RWPE2 (cell line): ENCODE measurements at regions not wholly inside any gene's neighbourhood (a gene's known extent, or its start where the extent isn't known, plus 50 kb on each side); places are given as distances from the start of the nearest gene placed in this dataset.
"Not testable (repeated sequence)": the region's sequence is repeated elsewhere in the genome, so short reads cannot be mapped to it uniquely, and the experiment has no call there.

Experiments
- ATAC-seq: fragments of 200-7000 bp; cut with Tn5 transposase; 3 replicates; pipeline ENCODE4 v1.9.1; 2021; ENCODE audit warnings: low read depth
- DNase-seq: peaks from one replicate; pipeline ENCODE4 v3.0.0-alpha.2; 2020; ENCODE audit warnings: low spot score
- H3K27ac ChIP-seq: fragments of 450-650 bp; 2 replicates; pipeline ENCODE4 v1.5.1; 2017; ENCODE audit warnings: mild to moderate bottlenecking; ENCODE audit not compliant: poor library complexity, severe bottlenecking
- H3K27me3 ChIP-seq: fragments of 250-450 bp; sonication (Bioruptor Pico); 2 replicates; pipeline ENCODE4 v1.5.1; 2021; ENCODE audit warnings: mild to moderate bottlenecking, moderate library complexity; ENCODE audit not compliant: insufficient read depth, poor library complexity, severe bottlenecking
- H3K36me3 ChIP-seq: fragments of 250-450 bp; sonication (Bioruptor Pico); 2 replicates; pipeline ENCODE4 v1.5.1; 2020; ENCODE audit warnings: low read depth, mild to moderate bottlenecking, moderate library complexity
- H3K4me1 ChIP-seq: fragments of 250-450 bp; sonication (Bioruptor Pico); 2 replicates; pipeline ENCODE4 v1.5.1; 2021; ENCODE audit warnings: mild to moderate bottlenecking, moderate library complexity; ENCODE audit not compliant: insufficient read depth, poor library complexity, severe bottlenecking
- H3K4me3 ChIP-seq: fragments of 250-450 bp; sonication (Bioruptor Pico); 2 replicates; pipeline ENCODE4 v1.5.1; 2021; ENCODE audit warnings: mild to moderate bottlenecking, moderate library complexity; ENCODE audit not compliant: severe bottlenecking
- H3K9me3 ChIP-seq: fragments of 250-450 bp; sonication (Bioruptor Pico); 2 replicates; pipeline ENCODE4 v1.5.1; 2021; ENCODE audit warnings: mild to moderate bottlenecking, moderate library complexity; ENCODE audit not compliant: severe bottlenecking
- TF ChIP-seq, protein P1 (sequence below): fragments of 450-650 bp; IDR thresholded peaks from one replicate; pipeline ENCODE4 v1.5.1; 2017; ENCODE audit warnings: mild to moderate bottlenecking, moderate library complexity; ENCODE audit not compliant: poor library complexity, severe bottlenecking

DNA sequence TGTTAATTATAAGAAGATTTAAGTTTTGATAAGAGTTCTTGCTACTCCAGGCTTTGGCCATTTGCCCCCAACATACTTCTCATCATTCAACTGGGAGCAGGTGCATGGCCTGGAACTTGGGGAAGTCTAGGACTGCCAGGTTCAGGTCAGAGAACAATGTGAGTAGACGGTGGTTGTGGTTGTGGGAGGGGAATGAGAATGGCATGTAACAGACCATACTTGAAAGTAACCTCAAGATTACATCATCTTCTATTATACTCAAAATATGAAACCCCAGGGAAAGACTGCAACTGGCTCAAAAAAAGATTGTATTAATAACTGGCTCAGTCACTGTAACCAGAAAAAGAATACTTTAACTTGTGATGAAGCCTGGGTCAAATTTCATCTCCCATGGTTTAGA is 364.9 kb upstream of the DPPA4 start:
- DNase-seq (no peak), ATAC-seq (peak; percentile 58; the same call in 1 of the 3 replicates)
- Histone ChIP-seq H3K4me3 (no peak overlapping the region), H3K27ac (no peak overlapping the region), H3K4me1 (no peaks in the 10 kb centered on the region), H3K9me3 (no peaks in the 10 kb centered on the region), H3K27me3 (no peaks in the 10 kb centered on the region), H3K36me3 (no peaks in the 10 kb centered on the region)
- TF ChIP-seq, protein P1, sequence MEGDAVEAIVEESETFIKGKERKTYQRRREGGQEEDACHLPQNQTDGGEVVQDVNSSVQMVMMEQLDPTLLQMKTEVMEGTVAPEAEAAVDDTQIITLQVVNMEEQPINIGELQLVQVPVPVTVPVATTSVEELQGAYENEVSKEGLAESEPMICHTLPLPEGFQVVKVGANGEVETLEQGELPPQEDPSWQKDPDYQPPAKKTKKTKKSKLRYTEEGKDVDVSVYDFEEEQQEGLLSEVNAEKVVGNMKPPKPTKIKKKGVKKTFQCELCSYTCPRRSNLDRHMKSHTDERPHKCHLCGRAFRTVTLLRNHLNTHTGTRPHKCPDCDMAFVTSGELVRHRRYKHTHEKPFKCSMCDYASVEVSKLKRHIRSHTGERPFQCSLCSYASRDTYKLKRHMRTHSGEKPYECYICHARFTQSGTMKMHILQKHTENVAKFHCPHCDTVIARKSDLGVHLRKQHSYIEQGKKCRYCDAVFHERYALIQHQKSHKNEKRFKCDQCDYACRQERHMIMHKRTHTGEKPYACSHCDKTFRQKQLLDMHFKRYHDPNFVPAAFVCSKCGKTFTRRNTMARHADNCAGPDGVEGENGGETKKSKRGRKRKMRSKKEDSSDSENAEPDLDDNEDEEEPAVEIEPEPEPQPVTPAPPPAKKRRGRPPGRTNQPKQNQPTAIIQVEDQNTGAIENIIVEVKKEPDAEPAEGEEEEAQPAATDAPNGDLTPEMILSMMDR: no peak

DNA sequence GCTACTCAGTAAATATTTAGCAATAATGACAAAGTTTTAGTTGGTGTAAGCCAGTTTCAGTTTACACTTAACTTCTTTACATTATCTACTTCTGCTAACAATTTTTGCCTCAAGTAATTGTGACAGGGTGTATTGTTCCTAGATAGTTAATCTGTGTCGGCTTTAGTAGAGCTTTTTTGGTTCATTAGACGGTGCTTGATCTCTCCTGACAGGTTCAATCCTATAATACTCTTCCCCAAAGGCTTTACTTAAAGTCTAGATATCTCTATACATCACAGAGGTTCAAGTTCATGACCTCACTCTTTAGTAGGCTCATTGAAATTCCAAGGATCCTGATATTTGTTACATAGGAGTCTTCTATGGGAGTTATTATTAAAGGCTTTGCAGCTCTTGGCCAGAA is 365.6 kb upstream of the DPPA4 start:
- no peaks in the 10 kb centered on the region for H3K9me3 ChIP-seq
- ATAC-seq: no peak
- H3K27me3 ChIP-seq: no peaks in the 10 kb centered on the region

DNA sequence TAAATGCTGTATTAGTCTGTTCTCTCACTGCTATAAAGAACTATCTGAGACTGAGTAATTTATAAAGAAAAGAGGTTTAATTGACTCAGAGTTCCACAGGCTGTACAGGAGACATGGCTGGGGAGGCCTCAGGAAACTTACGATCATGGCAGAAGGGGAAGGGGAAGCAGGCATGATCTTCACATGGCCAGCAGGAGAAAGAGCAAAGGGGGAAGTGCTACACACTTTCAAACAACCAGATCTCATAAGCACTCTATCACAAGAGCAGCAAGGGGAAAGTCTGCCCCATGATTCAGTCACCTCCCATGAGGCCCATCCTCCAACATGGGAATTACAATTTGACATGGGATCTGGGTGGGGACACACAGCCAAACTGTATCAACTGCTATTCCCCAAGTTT is 367.8 kb upstream of the DPPA4 start:
- DNase-seq, H3K36me3 ChIP-seq, H3K27me3 ChIP-seq, ATAC-seq, H3K4me3 ChIP-seq, H3K27ac ChIP-seq, H3K9me3 ChIP-seq, H3K4me1 ChIP-seq: not testable (repeated sequence)

More for the DNA sequence above, 365.6 kb upstream of the DPPA4 start:
- Histone ChIP-seq H3K4me3 (no peak overlapping the region), H3K36me3 (no peaks in the 10 kb centered on the region), H3K4me1 (no peaks in the 10 kb centered on the region), H3K27ac (no peak overlapping the region)
- no peak for DNase-seq
- TF ChIP-seq, protein P1: no peak

DNA sequence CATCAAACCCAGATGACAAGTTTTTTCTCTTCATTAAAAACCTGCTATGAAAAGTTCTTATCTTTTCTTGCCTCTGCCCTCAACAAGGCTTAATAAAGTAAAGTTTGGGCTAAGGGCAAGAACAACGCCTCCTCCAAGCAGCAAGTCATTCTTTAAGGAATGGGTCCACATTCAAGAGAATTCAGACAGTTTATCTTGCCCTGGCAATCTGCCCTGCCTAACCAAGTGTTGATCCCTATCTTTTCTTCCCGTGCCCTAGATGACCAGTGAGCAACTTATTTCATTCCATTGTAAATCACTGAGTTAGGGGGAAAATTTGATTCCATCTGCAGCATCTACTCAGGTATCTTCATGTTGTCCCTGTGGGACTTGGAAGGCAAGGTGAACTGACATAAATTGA is 370.3 kb upstream of the DPPA4 start:
- Histone ChIP-seq H3K36me3 (no peaks in the 10 kb centered on the region), H3K4me1 (no peaks in the 10 kb centered on the region), H3K4me3 (no peak overlapping the region), H3K27ac (no peak overlapping the region), H3K9me3 (no peaks in the 10 kb centered on the region), H3K27me3 (no peaks in the 10 kb centered on the region)
- no peak for DNase-seq
- TF ChIP-seq, protein P1: no peak
- no peak for ATAC-seq

DNA sequence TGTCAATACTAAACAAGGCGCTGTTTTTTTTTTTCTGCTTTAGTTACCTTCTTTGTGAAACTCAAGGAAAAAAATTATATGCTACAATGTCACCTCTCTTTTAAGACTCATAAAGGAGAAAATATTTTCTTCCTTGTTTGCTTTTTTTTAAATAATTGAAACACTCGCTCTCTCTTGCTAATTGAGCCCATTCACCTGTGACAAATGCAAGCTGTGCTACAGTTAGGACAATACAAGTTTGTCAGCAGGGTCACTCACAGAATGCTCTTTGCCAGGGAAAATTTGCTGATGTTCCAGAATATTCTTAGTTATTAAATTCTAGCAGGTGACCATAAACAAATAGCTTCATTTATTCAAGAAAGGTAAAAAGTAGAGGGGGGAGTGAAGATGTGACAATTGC is 375.9 kb upstream of the DPPA4 start:
- no peak for ATAC-seq

More for the DNA sequence above, 375.9 kb upstream of the DPPA4 start:
- H3K27me3 ChIP-seq: peaks cover 4% of the 10 kb centered on the region
- DNase-seq: no peak
- TF ChIP-seq, protein P1: no peak
- H3K36me3 ChIP-seq: no peaks in the 10 kb centered on the region
- H3K27ac ChIP-seq: no peak overlapping the region
- H3K4me1 ChIP-seq: no peaks in the 10 kb centered on the region
- H3K4me3 ChIP-seq: no peak overlapping the region
- no peaks in the 10 kb centered on the region for H3K9me3 ChIP-seq
